Liver (tissue), 8 donors: ENCODE measurements at regions not wholly inside any gene's neighbourhood (a gene's known extent, or its start where the extent isn't known, plus 50 kb on each side); places are given as distances from the start of the nearest gene placed in this dataset.
"Not testable (repeated sequence)": the region's sequence is repeated elsewhere in the genome, so short reads cannot be mapped to it uniquely, and the experiment has no call there.

Experiments
- DNase-seq: peaks from one replicate; pipeline ENCODE4 v3.0.0-alpha.2; 2017; ENCODE audit warnings: low spot score
- H3K27ac ChIP-seq, 2 donors: one replicate each; pipeline ENCODE4 v1.7.0; 2013; ENCODE audit warnings: inconsistent platforms in 2 of 2, low read length in 2 of 2, control low read depth in 1 of 2, low read depth in 1 of 2, mild to moderate bottlenecking in 1 of 2
- H3K27me3 ChIP-seq, 4 donors: one replicate each; pipeline versions ENCODE4 v1.6.1 to v1.7.0; 2013; ENCODE audit warnings: low read length in 3 of 4, inconsistent platforms in 1 of 4, mild to moderate bottlenecking in 1 of 4, moderate library complexity in 1 of 4; ENCODE audit not compliant: control insufficient read depth in 4 of 4, insufficient read depth in 4 of 4
- H3K36me3 ChIP-seq, 4 donors: one replicate each; pipeline versions ENCODE4 v1.6.1 to v1.7.0; 2013; ENCODE audit warnings: low read length in 3 of 4, mild to moderate bottlenecking in 3 of 4, low read depth in 1 of 4, moderate library complexity in 1 of 4; ENCODE audit not compliant: control insufficient read depth in 4 of 4, insufficient read depth in 3 of 4
- H3K4me1 ChIP-seq, 4 donors: one replicate each; pipeline versions ENCODE4 v1.6.1 to v1.7.0; 2013; ENCODE audit warnings: low read length in 3 of 4, mild to moderate bottlenecking in 3 of 4, moderate library complexity in 1 of 4; ENCODE audit not compliant: control insufficient read depth in 4 of 4, insufficient read depth in 4 of 4
- H3K4me3 ChIP-seq, 3 donors: one replicate each; pipeline versions ENCODE4 v1.6.1 to v1.7.0; 2013; ENCODE audit warnings: low read length in 3 of 3, control low read depth in 1 of 3, low read depth in 1 of 3, mild to moderate bottlenecking in 1 of 3
- H3K9ac ChIP-seq, 2 donors: one replicate each; pipeline ENCODE4 v1.7.0; 2013; ENCODE audit warnings: low read length in 2 of 2, mild to moderate bottlenecking in 2 of 2, moderate library complexity in 2 of 2, control low read depth in 1 of 2, low read depth in 1 of 2
- H3K9me3 ChIP-seq, 4 donors: one replicate each; pipeline versions ENCODE4 v1.6.1 to v1.7.0; 2013; ENCODE audit warnings: low read length in 3 of 4; ENCODE audit not compliant: control insufficient read depth in 4 of 4
- EGR1 ChIP-seq, 2 donors: IDR thresholded peaks; 2 replicates each; pipeline ENCODE4 v1.6.1; 2016 to 2018; ENCODE audit warnings: antibody characterized with exemption in 2 of 2, low read depth in 2 of 2
- FOXA1 ChIP-seq: IDR thresholded peaks from 2 replicates; pipeline ENCODE4 v1.6.1; 2016; ENCODE audit warnings: antibody characterized with exemption
- FOXA2 ChIP-seq: IDR thresholded peaks from 2 replicates; pipeline ENCODE4 v1.6.1; 2016; ENCODE audit warnings: antibody characterized with exemption
- GABPA ChIP-seq, 2 donors: IDR thresholded peaks in 1 of 2; conservative IDR thresholded peaks in 1 of 2; 2 replicates each; pipeline ENCODE4 v1.6.1; 2016; ENCODE audit warnings: antibody characterized with exemption in 2 of 2, mild to moderate bottlenecking in 1 of 2, moderate library complexity in 1 of 2
- HNF4A ChIP-seq, 2 donors: conservative IDR thresholded peaks; 2 replicates each; pipeline ENCODE4 v1.6.1; 2016; ENCODE audit warnings: antibody characterized with exemption in 2 of 2, mild to moderate bottlenecking in 2 of 2
- JUND ChIP-seq, 2 donors: IDR thresholded peaks; 2 replicates each; pipeline ENCODE4 v1.6.1; 2016; ENCODE audit warnings: antibody characterized with exemption in 2 of 2
- RAD21 ChIP-seq, 2 donors: IDR thresholded peaks; 2 replicates each; pipeline ENCODE4 v1.6.1; 2016; ENCODE audit warnings: antibody characterized with exemption in 2 of 2, mild to moderate bottlenecking in 2 of 2
- RXRA ChIP-seq, 2 donors: IDR thresholded peaks; 2 replicates each; pipeline ENCODE4 v1.6.1; 2017 to 2018; ENCODE audit warnings: antibody characterized with exemption in 2 of 2, mild to moderate bottlenecking in 1 of 2
- SP1 ChIP-seq: IDR thresholded peaks from 2 replicates; pipeline ENCODE4 v1.6.1; 2018; ENCODE audit warnings: antibody characterized with exemption, mild to moderate bottlenecking
- TAF1 ChIP-seq: conservative IDR thresholded peaks from 2 replicates; pipeline ENCODE4 v1.6.1; 2016; ENCODE audit warnings: antibody characterized with exemption, mild to moderate bottlenecking
- YY1 ChIP-seq: IDR thresholded peaks from 2 replicates; pipeline ENCODE4 v1.6.1; 2016; ENCODE audit warnings: antibody characterized with exemption, mild to moderate bottlenecking
- WGBS: extraction: QIAGEN DNeasy Blood & Tissue Kit; methylation state at CpG from one replicate; pipeline ENCODE4 v1.1.7; 2013; 5-methylcytosine and 5-hydroxymethylcytosine counted together
- TF ChIP-seq, protein P1 (sequence below): IDR thresholded peaks from 2 replicates; pipeline ENCODE4 v1.6.1; 2016; ENCODE audit warnings: antibody characterized with exemption
- TF ChIP-seq, protein P2 (sequence below): fragments of 150-350 bp; IDR thresholded peaks from 2 replicates; pipeline ENCODE4 v1.5.1; 2017; ENCODE audit warnings: improper control_type of control experiment, low read depth, low read length; ENCODE audit not compliant: missing input control
- TF ChIP-seq, protein P3 (sequence below): IDR thresholded peaks from 2 replicates; pipeline ENCODE4 v1.6.1; 2016; ENCODE audit warnings: antibody characterized with exemption, mild to moderate bottlenecking
- TF ChIP-seq, protein P4 (sequence below): IDR thresholded peaks from 2 replicates; pipeline ENCODE4 v1.6.1; 2016; ENCODE audit warnings: antibody characterized with exemption
- donor health status: healthy.
- donor health status: healthy.
- donor health status: healthy.
- donor health status: healthy.
- donor health status: healthy.

DNA sequence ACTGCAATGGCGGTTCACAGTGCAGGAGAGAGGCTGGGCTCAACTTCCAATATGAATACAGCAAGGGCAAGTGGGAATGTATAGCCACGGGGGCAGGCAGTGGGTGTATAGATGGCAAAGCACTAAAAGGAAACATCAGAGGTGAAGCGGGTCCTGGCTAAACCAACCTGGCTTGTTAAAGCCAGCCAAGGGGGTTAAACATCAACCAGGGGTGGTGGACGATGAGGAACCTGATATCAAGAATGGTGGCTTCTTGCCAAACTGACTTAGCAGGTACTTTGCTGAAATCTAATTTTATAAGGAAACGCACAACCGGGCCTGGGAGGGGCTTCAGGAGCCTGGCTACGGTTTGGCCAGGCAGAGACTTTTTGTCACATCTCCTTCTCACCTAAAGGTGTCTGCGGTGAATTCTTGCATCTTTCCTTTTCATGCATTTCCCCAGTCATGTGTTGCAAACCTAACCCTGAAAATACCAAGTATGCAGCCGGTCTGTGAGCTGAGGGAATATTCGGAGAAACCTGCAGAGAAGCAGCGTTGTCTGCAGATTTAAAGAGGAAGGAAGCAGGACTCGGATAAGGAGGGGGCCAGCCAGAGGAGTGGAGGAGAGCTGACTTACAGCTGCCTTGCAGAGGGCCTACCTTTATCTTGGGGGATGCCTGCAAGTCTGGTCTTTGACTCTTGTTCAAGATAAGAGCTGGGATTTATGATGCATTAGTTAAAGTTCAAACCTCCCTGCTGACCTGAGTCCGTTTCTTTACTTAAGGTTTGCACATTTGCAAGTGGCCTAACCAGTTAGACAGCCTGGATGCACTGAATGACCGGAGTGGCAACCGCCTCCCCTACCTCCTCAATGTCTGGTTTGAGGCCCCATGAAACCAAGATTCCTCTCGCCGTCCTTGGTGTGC, 309.1 kb upstream of the USP9Y start:
- H3K36me3 ChIP-seq = not testable (repeated sequence)

DNA sequence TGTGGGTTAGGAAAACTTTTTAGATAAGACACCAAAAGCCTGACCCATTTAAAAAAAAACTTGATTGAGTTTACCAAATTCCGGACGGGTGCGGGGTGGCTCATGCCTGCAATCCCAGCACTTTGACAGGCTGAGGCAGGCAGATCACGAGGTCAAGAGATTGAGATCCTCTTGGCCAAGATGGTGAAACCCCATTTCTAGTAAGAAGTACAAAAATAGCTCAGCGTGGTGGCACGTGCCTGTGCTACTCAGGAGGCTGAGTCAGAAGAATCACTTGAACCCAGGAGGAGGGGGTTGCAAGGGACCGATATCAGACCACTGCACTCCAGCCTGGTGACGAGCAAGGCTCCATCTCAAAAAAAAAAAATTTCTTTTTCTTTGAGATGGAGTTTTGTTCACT, 307.8 kb upstream of the USP9Y start:
- Histone ChIP-seq H3K4me1 (peaks cover 0 to 5% (median 0%) of the 10 kb centered on the region in 4 donors), H3K9ac (no peak overlapping the region), H3K36me3 (no peaks in the 10 kb centered on the region), H3K9me3 (no peaks in the 10 kb centered on the region), H3K27me3 (no peaks in the 10 kb centered on the region), H3K4me3 (no peak overlapping the region), H3K27ac (no peak overlapping the region)
- DNase-seq = no peak
- 59% methylated on average over 8 of the region's 8 CpGs for WGBS
- TF ChIP-seq, protein P1, sequence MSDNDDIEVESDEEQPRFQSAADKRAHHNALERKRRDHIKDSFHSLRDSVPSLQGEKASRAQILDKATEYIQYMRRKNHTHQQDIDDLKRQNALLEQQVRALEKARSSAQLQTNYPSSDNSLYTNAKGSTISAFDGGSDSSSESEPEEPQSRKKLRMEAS = no peak
- TF ChIP-seq EGR1 (IDR thresholded peaks at IDR 0.05; ENCODE audit: low read depth in 2 of 2) (no peak), GABPA (IDR thresholded peaks at IDR 0.05 in 1 of 2, conservative IDR thresholded peaks at IDR 0.05 in 1 of 2) (no peak)

More for the DNA sequence above, 309.1 kb upstream of the USP9Y start:
- H3K27me3 ChIP-seq, H3K27ac ChIP-seq, H3K9ac ChIP-seq, H3K9me3 ChIP-seq, H3K4me1 ChIP-seq, H3K4me3 ChIP-seq: not testable (repeated sequence)
- WGBS = 15% methylated on average over 17 of the region's 17 CpGs
- TF ChIP-seq HNF4A (conservative IDR thresholded peaks at IDR 0.05) (peak in 1 of 2 donors; percentile 51), JUND (IDR thresholded peaks at IDR 0.05) (peak in 1 of 2 donors; percentile 52), FOXA2 (peak; percentile 15)
- peak; percentile 33 for DNase-seq

DNA sequence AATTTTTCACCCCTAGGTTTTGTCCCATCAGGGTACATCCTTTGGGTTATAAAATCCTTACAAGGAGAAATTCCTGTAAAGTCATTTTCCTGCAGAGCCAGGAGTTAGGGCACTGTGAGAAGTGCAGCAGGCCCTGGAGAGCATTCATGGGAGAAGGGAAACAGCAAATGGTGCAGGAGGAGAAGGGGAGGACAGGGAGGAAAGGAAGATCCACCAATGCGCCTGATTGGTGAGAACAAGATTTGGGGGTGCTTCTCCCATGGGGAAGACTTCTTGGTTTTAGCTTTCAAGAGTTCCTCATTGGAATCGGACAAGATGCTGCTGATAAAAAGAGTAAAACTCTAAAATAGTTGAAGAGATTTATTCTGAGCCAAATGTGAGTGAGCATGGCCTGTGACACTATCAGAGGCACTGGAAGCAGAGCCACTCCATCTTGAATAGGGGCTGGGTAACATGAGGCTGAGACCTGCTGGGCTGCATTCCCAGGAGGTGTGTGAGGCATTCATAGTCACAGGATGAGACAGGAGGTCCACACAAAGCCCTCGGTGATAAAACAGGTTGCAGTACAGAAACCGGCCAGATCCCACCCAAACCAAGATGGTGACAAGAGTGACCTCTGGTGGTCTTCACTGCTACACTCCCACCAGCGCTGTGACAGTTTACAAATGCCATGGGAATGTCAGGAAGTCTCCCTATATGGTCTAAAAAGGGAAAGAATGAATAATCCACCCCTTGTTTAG, 305.5 kb upstream of the USP9Y start:
- not testable (repeated sequence) for DNase-seq, H3K9ac ChIP-seq, H3K27me3 ChIP-seq, H3K4me1 ChIP-seq, H3K9me3 ChIP-seq, H3K4me3 ChIP-seq, H3K27ac ChIP-seq, H3K36me3 ChIP-seq
- 74% methylated on average over 5 of the region's 5 CpGs for WGBS

DNA sequence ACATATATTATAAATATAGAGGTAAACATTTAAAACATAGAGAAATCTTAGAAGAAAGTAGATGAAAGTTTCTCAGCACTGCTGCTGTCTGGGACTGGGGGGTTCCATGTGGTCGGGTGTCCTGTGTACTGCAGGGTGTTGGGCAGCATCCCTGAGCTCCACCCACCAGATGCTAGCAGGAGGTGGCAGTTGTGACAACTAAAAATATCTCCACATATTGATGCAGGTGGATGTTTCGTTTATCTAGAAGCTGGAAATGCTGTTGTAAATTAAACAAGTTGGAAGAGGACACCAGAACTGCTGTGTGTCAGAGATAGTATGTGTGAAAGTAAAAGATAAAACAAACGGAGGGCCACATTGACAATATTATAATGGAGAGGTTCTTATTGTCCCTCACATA, 297.1 kb upstream of the USP9Y start:
- 69% methylated on average over 3 of the region's 3 CpGs for WGBS
- no peak for DNase-seq
- H3K4me1 ChIP-seq = no peaks in the 10 kb centered on the region
- TF ChIP-seq FOXA2 (no peak), EGR1 (IDR thresholded peaks at IDR 0.05; ENCODE audit: low read depth in 2 of 2) (no peak), YY1 (no peak), RAD21 (IDR thresholded peaks at IDR 0.05) (no peak), JUND (IDR thresholded peaks at IDR 0.05) (no peak), SP1 (no peak), FOXA1 (no peak), TAF1 (no peak), HNF4A (conservative IDR thresholded peaks at IDR 0.05) (no peak), RXRA (IDR thresholded peaks at IDR 0.05) (no peak)
- TF ChIP-seq, protein P1 = no peak
- TF ChIP-seq, protein P2, sequence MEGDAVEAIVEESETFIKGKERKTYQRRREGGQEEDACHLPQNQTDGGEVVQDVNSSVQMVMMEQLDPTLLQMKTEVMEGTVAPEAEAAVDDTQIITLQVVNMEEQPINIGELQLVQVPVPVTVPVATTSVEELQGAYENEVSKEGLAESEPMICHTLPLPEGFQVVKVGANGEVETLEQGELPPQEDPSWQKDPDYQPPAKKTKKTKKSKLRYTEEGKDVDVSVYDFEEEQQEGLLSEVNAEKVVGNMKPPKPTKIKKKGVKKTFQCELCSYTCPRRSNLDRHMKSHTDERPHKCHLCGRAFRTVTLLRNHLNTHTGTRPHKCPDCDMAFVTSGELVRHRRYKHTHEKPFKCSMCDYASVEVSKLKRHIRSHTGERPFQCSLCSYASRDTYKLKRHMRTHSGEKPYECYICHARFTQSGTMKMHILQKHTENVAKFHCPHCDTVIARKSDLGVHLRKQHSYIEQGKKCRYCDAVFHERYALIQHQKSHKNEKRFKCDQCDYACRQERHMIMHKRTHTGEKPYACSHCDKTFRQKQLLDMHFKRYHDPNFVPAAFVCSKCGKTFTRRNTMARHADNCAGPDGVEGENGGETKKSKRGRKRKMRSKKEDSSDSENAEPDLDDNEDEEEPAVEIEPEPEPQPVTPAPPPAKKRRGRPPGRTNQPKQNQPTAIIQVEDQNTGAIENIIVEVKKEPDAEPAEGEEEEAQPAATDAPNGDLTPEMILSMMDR = no peak
- TF ChIP-seq, protein P3, sequence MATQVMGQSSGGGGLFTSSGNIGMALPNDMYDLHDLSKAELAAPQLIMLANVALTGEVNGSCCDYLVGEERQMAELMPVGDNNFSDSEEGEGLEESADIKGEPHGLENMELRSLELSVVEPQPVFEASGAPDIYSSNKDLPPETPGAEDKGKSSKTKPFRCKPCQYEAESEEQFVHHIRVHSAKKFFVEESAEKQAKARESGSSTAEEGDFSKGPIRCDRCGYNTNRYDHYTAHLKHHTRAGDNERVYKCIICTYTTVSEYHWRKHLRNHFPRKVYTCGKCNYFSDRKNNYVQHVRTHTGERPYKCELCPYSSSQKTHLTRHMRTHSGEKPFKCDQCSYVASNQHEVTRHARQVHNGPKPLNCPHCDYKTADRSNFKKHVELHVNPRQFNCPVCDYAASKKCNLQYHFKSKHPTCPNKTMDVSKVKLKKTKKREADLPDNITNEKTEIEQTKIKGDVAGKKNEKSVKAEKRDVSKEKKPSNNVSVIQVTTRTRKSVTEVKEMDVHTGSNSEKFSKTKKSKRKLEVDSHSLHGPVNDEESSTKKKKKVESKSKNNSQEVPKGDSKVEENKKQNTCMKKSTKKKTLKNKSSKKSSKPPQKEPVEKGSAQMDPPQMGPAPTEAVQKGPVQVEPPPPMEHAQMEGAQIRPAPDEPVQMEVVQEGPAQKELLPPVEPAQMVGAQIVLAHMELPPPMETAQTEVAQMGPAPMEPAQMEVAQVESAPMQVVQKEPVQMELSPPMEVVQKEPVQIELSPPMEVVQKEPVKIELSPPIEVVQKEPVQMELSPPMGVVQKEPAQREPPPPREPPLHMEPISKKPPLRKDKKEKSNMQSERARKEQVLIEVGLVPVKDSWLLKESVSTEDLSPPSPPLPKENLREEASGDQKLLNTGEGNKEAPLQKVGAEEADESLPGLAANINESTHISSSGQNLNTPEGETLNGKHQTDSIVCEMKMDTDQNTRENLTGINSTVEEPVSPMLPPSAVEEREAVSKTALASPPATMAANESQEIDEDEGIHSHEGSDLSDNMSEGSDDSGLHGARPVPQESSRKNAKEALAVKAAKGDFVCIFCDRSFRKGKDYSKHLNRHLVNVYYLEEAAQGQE = no peak
- TF ChIP-seq, protein P4, sequence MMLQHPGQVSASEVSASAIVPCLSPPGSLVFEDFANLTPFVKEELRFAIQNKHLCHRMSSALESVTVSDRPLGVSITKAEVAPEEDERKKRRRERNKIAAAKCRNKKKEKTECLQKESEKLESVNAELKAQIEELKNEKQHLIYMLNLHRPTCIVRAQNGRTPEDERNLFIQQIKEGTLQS = no peak

More for the DNA sequence above, 297.1 kb upstream of the USP9Y start:
- no peak overlapping the region for H3K4me3 ChIP-seq
- H3K9ac ChIP-seq = no peak overlapping the region
- no peaks in the 10 kb centered on the region for H3K9me3 ChIP-seq
- H3K27ac ChIP-seq = no peak overlapping the region
- peaks cover 0 to 1% (median 0%) of the 10 kb centered on the region in 4 donors for H3K36me3 ChIP-seq
- H3K27me3 ChIP-seq = no peaks in the 10 kb centered on the region
